Left lung (tissue), 4 donors: ENCODE measurements at regions not wholly inside any gene's neighbourhood (a gene's known extent, or its start where the extent isn't known, plus 50 kb on each side); places are given as distances from the start of the nearest gene placed in this dataset.

ENCODE experiments used
- ATAC-seq: fragments of 200-7000 bp; cut with Tn5 transposase; one replicate; pipeline ENCODE4 v1.9.1; 2020; ENCODE audit warnings: moderate library complexity
- DNase-seq, 4 donors: peaks; one replicate each; pipeline ENCODE4 v3.0.0-alpha.2; 2013 to 2020
- H3K27ac ChIP-seq, 2 donors: fragments of 200-600 bp; sonication (generic) in 1 of 2; one replicate each; pipeline versions ENCODE4 v1.5.0 to v1.8.0; 2020 to 2021
- H3K27me3 ChIP-seq, 2 donors: fragments of 200-600 bp; sonication (generic) in 1 of 2; one replicate each; pipeline versions ENCODE4 v1.5.0 to v1.8.0; 2020 to 2021
- H3K36me3 ChIP-seq, 2 donors: fragments of 200-600 bp; sonication (generic) in 1 of 2; one replicate each; pipeline versions ENCODE4 v1.5.0 to v1.8.0; 2020 to 2021
- H3K4me1 ChIP-seq, 2 donors: fragments of 200-600 bp; one replicate each; pipeline ENCODE4 v1.8.0; 2021
- H3K4me3 ChIP-seq, 2 donors: fragments of 200-600 bp; sonication (generic) in 1 of 2; one replicate each; pipeline versions ENCODE4 v1.5.0 to v1.8.0; 2020 to 2021; ENCODE audit warnings: mild to moderate bottlenecking in 1 of 2
- H3K9me3 ChIP-seq, 2 donors: fragments of 200-600 bp; sonication (generic) in 1 of 2; one replicate each; pipeline versions ENCODE4 v1.5.0 to v1.8.0; 2020 to 2021
- CTCF ChIP-seq, 2 donors: fragments of 200-600 bp; sonication (generic) in 1 of 2; IDR thresholded peaks; one replicate each; pipeline versions ENCODE4 v1.5.0 to v1.8.0; 2021; ENCODE audit warnings: antibody characterized with exemption in 2 of 2
- intact Hi-C, 2 donors: fragments of 100-400 bp; cut with DNase I; formaldehyde crosslinking; loops; one replicate each; pipeline versions ENCODE4 v1.11.2 to v1.14.2; 2022
- donor health status: DM: no; HTN: yes; CAD: no.
- donor health status: DM: no; HTN: no; CAD: no.

GRCh38 chr18:60775978-60776377 lies 403.4 kb upstream of the MC4R start:
- Histone ChIP-seq H3K27me3 (no peaks in the 10 kb centered on the region), H3K36me3 (no peaks in the 10 kb centered on the region), H3K4me3 (no peak overlapping the region), H3K27ac (no peak overlapping the region), H3K9me3 (peaks cover 0 to 34% of the 10 kb centered on the region in 2 donors), H3K4me1 (no peaks in the 10 kb centered on the region)
- ATAC-seq, result no peak
- intact Hi-C loops, result no loop called here
- no peak for TF ChIP-seq CTCF (IDR thresholded peaks at IDR 0.05)
- no peak for DNase-seq

GRCh38 chr18:60784161-60784560 lies 411.6 kb upstream of the MC4R start:
- no peaks in the 10 kb centered on the region for H3K27me3 ChIP-seq
- no peak overlapping the region for H3K27ac ChIP-seq
- intact Hi-C loops, result no loop called here
- H3K4me3 ChIP-seq, result no peak overlapping the region
- DNase-seq, result no peak
- no peaks in the 10 kb centered on the region for H3K4me1 ChIP-seq
- H3K36me3 ChIP-seq, result no peaks in the 10 kb centered on the region
- H3K9me3 ChIP-seq, result peaks cover 0 to 13% of the 10 kb centered on the region in 2 donors
- ATAC-seq, result no peak
- TF ChIP-seq CTCF (IDR thresholded peaks at IDR 0.05), result no peak

GRCh38 chr18:60794802-60795201 lies 422.2 kb upstream of the MC4R start:
- Histone ChIP-seq H3K27me3 (no peaks in the 10 kb centered on the region), H3K4me1 (no peaks in the 10 kb centered on the region), H3K27ac (no peak overlapping the region), H3K36me3 (no peaks in the 10 kb centered on the region), H3K9me3 (peaks cover 0 to 12% of the 10 kb centered on the region in 2 donors), H3K4me3 (no peak overlapping the region)
- intact Hi-C loops, result no loop called here
- no peak for DNase-seq
- ATAC-seq, result no peak
- no peak for TF ChIP-seq CTCF (IDR thresholded peaks at IDR 0.05)

- intact Hi-C loops, result no loop called here
- Histone ChIP-seq H3K27ac (no peak overlapping the region), H3K4me1 (no peaks in the 10 kb centered on the region), H3K36me3 (no peaks in the 10 kb centered on the region), H3K9me3 (peaks cover 0 to 6% of the 10 kb centered on the region in 2 donors), H3K27me3 (no peaks in the 10 kb centered on the region), H3K4me3 (no peak overlapping the region)
- DNase-seq (no peak), ATAC-seq (no peak)
- TF ChIP-seq CTCF (IDR thresholded peaks at IDR 0.05), result no peak
Measured at GRCh38 chr18:60804415-60804814, 431.8 kb upstream of the MC4R start.

GRCh38 chr18:60809937-60810336 lies 437.4 kb upstream of the MC4R start:
- intact Hi-C loops, result no loop called here
- DNase-seq, result no peak
- no peak overlapping the region for H3K4me3 ChIP-seq
- no peaks in the 10 kb centered on the region for H3K27me3 ChIP-seq
- no peaks in the 10 kb centered on the region for H3K36me3 ChIP-seq
- no peak overlapping the region for H3K27ac ChIP-seq
- H3K4me1 ChIP-seq, result no peaks in the 10 kb centered on the region
- ATAC-seq, result peak; percentile 69
- no peaks in the 10 kb centered on the region for H3K9me3 ChIP-seq
- TF ChIP-seq CTCF (IDR thresholded peaks at IDR 0.05), result no peak
